GM12892 (cell line): ENCODE measurements at regions not wholly inside any gene's neighbourhood (a gene's known extent, or its start where the extent isn't known, plus 50 kb on each side); places are given as distances from the start of the nearest gene placed in this dataset.
"Not testable (repeated sequence)": the region's sequence is repeated elsewhere in the genome, so short reads cannot be mapped to it uniquely, and the experiment has no call there.

ENCODE experiments used
- POLR2A ChIP-seq: IDR thresholded peaks from 2 replicates; pipeline ENCODE4 v1.6.1; 2011; ENCODE audit warnings: low read depth, low read length, control low read depth
- POLR2AphosphoS5 ChIP-seq: IDR thresholded peaks from 2 replicates; pipeline ENCODE4 v1.6.1; 2011; ENCODE audit warnings: low read depth, low read length, control low read depth

GRCh38 chr9:42724841-42725835 lies 541.7 kb downstream of the SPATA31A6 start:
- TF ChIP-seq POLR2AphosphoS5, POLR2A: not testable (repeated sequence)
